Stimulated activated CD8-positive, alpha-beta memory T cell treated with anti-CD3 and anti-CD28 coated beads, Interleukin-4, amount 100 ng/mL, for 1 hour (primary cell): ENCODE measurements at regions not wholly inside any gene's neighbourhood (a gene's known extent, or its start where the extent isn't known, plus 50 kb on each side); places are given as distances from the start of the nearest gene placed in this dataset.
A peak's percentile ranks its signal among the peaks of the same experiment; 100 is the strongest.

Experiments
- DNase-seq, 2 donors: peaks; one replicate each; pipeline ENCODE4 v3.0.0-alpha.2; 2020; ENCODE audit warnings: low read depth in 2 of 2, low spot score in 1 of 2

DNA sequence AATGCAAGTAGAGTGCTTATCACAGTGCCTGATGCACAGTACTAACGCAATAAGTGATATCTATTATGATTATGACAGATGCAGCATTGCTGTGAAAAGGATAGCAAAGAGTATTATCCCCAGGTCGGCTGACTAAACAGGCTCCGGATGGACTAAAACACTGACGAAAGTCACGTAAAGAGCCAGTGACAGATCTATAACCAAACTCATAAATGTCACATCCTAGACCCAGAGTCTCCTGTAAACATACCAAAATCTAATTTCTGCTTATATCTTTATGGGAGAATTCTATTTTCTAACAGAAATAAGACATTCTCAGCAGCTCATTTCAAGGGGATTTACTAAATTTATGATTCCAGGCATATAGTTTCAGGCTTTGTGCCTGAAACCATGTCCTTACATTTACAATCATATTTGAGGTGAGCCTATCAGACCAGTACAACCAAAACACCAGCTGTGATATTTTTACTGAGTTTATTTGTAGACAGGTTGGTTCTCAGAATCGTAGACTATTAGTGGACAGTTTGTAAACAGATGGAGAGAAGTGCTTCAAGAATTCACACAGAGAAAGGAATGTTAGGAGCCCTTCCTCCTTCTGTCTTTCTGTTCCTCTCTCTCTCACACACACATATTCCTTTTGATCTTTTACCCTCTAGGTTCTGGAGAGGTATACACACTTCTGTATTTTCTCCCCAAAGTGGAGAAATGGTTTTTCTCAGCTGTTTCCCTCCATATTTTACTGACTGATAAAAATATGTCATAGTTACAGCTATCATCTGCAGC lies 52.4 kb upstream of the WDR26 start:
- DNase-seq = no peak

DNA sequence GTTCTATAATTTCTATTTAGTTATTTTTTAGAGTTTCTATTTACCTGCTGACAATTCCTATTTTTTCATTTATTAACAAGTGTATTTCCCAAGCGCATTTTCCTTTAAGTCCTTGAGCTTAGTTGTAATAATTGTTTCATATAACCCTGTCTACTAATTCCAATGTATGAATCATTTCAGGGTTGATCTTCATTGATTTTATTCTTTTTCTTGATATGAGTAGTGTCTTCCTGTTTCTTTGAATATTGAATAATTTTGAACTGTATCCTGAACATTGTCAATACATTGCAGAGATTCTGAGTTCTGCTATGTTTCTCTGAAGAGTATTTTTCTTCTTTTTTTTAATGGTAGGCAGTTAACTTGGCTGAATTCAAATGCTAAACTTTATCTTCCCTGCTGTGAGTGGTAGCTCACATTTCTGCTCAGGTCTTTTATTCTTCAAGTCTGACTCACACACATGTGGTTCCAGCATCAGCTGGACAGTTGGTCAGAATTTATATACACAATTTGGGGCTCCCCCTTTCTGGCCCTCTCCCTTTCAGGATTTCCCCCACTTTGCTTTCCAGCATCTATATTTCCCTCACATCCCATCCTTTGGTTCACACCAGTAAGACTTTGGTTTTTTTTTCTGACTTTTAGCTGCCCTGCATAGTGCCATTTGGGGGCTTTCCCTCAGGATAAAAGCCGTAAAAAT lies 54.4 kb upstream of the WDR26 start:
- DNase-seq = no peak

DNA sequence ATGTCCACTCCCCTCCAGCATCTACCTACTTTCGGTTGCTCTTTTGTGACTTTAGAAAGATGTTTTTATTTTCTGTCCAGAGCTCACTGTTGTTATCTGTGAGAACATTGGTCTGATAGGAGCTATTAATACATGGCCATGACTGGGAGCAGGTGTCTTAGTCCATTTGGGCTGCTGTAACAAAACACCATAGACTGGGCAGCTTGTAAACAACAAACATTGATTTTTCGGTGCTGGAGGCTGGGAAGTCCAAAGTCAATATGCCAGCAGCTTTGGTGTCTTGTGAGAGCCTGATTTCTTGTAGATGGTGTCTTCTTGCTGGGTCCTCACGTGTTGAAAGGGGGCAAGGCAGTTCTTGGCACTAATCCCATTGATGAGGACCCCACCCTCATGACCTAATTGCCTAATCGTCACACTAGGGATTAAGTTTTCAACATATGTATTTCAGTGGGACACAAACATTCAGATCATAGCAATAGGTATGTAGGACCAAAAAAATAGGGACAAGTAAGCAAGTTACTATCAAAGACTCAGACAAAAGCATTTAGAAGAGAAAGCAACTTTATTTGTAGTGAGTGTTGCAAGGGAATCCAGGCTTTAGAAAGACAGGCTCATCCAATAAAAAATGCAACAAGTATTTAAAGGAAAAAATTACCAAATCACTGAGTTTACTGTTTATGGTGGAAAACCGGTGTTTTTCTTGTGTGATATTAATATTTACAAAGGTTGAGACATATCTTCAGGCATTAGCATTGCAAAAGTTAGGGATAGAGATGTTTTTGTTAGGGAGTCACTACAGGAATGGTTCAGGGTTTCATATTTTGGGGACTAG lies 55.2 kb upstream of the WDR26 start:
- no peak for DNase-seq

DNA sequence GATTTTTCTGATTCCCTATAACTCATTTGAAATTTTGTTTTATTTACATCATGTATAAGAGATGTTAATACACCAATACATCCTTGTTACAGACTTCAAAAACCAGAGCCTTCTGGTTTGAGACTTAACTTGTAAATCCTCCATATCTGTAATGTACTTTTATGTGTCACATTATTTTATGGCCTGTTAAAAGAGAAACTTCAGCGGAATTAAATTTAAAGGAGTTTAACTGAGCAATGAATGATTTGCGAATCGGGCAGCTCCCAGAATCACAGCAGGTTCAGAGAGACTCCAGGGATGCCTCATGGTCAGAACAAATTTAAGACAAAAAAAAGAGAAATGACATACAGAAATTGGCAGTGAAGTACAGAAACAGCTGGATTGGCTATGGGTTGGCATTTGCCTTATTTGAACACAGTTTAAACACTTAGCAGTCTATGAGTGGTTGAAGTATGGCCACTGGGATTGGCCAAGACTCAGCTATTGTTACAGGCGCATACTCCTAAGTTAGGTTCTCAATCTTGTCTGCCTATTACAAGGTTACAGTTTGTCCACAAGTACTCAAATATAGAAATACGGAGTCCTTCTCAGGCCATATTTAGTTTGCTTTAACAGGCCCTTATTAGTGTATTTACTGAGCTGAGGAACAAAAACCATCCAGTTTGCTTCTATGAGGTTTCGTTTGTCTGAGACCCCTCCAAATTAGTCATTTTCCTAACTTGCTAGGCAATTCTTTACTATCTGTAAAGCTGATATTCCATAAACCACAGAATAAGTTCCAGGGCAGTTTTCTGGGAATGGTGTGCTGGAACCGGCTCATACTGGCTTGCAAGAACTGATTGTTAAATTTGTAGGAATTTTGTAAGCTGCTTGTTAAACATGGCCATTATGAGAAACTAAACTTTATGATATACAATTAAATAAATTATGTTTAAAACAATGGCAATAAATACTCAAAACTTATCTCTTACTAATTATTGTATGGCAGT lies 56.2 kb upstream of the WDR26 start:
- DNase-seq = no peak

DNA sequence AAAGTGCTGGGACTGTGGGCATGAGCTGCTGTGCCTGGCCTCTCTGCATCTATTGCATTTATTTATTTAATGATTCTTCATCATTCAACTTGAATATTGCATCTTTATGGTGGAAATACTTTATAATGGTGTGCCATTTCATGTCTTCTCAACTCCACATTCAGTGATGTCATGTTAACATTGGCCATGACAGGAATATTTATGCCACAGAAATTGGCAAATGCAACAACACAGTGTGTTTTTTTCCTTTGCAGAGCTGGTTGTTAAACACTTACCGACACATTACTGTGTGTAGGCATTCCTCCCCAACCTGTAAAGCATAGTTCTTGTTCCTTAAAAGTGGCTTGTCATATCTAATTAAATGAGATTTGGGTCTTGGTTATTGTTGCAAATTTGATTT lies 57.4 kb upstream of the WDR26 start:
- no peak for DNase-seq

DNA sequence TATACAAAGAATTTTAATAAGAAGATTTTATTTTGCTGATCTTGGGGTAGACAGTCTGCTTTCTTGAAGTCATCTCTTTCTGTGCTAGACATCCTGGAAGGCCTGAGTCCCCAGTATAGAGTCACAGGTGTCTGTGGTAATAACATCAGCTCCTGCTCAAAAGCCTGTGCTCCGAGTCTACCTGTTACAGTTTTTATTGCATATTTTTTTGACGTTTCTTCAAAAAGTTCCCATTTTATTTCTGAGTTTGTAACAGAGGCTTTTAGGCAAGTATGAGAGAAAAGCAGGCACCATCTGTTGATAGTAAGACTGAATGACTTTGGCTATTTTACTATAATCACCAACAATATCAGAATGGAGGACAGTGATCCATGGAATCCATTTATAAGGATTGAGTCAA lies 58.0 kb upstream of the WDR26 start:
- no peak for DNase-seq

DNA sequence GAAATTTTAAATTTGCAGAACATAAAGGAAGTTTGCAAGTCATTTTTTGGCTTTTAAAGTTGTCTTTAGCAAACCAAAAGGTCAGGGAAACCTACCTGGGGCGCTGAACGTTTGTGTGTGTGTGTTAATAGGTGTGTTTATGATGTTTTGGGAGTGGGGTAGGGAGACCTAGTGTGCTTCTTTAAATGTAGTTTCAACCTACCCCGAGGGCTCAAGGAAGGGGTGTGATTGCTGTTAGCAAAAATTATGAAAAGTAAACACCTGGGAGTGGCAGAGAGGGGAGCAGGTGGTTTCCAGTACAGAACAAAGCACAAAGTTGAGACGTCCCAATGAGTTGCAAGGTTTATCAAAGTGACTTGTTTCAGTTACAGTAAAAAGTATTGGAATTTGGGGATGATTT lies 58.7 kb upstream of the WDR26 start:
- DNase-seq = no peak

DNA sequence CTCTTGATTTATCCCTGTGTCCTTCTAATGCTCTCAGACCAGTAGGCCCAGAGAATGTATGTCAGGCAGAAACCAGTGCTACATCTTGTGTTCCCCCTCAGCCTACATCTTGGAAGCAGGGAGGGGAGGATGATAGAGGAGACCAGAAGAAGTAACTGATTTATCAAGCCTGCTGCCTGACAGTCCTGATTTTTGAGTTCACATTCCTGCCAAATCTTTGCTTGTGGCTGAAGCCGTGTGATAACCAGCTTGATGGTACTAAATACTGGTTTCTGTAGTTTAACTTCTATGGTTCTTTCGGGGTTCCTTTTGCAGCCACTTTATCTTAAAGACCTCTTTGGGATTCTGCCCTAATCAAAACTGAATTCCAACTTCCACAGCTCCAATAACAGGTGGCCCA lies 59.7 kb upstream of the WDR26 start:
- DNase-seq = no peak

DNA sequence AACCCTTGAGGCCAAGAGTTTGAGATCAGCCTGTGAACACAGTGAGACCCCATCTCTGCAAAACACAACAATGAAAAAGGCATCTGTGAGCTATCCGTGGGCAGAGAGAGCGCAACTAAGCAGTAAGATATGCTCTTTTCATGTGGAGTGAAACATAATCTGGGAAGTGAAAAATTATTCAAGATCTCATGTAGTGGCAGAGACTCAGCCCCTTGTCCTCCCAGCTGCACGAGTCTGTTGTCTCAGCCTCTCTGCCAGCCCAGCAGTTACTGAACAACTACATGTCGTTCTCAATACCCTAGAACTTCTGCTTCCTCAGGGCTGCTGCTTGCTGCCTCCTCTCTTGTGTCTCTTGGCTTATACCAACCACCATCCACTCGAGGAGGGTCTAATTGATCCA lies 61.3 kb upstream of the WDR26 start:
- no peak for DNase-seq

DNA sequence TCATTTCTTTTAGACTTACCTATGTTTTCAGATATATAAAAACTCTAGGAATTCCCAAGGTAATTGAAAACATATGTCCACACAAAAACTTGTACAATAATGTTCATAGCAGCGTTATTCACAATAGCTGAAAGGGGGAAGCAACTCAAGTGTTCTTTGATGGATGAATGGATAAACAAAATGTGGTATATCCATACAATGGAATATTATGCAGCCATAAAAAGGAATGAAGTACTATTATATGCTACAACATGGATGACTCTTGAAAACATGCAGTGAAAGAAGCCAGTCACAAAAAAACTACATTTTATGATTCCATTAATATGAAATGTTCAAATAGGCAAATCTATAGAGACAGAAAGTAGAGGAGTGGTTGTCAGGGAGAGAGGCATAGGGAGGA lies 62.2 kb upstream of the WDR26 start:
- DNase-seq = no peak

DNA sequence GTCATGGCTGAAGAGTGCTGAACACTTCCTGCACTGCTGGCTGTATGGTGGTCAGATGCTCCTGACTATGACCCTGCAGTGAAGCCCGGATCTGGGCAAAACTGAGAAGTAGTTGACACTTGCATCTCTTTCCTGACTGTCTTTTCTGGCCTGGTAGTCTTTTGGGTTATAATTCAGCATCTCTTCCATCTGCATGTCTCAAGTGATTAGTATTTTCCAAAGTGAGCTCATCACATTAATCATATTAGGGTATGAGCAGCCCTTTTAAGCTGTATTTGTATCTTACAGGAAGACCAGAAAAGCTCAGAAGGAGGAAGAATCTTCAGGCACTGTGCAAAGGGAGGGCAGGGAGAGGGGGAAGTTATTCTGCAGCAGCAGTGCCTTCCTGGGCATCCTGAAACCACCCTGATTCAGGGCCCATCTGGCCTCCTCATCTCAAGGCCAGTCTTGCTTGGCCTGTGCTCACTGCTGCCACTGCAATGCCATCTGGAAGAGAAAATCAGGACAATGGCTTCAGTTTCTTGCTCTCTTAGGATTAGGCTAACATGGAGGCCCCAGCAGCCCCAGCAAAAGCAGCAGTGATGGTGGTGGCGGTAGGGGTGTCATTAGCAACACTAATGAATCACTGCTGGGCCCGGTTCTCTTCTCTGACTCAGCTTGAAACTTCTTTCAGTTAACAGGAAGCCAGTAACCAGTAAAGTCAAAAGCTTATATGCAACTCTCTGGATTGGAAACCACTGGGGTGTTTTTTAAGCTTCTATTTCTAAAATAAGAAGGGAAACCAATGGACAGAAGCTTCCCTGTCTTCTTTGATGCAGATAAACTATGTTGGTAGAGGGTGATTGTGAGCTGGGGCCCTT lies 63.3 kb upstream of the WDR26 start:
- peak in 1 of 2 donors; percentile 21 for DNase-seq

DNA sequence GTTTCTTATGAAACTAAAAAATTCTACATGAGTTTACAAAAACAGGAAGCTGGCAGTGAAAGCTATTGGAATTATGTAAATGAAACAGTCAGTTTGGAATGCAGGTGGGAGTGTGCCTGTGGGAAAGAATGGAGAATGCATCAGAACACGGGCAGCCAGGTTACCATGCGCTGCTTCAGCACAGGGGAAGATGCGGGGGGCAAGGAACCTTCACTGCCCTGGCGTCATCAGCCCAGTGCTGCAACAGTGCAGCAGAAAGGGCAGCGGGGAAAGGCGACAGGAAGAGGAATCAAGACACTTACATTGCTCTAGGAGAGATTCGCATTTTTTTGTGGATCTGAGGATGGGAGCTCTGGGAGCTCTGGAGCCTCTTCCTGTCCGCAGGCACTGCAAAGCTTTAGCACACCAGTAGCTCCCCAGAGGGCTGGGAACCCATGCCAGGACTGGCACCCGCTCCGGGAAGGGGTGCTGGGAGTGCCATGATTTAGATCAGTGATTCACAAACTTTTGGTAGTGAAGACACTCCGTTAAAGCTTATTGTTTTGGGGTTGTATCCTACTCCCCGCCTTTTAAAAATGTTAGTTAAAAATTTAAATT lies 64.1 kb upstream of the WDR26 start:
- no peak for DNase-seq

DNA sequence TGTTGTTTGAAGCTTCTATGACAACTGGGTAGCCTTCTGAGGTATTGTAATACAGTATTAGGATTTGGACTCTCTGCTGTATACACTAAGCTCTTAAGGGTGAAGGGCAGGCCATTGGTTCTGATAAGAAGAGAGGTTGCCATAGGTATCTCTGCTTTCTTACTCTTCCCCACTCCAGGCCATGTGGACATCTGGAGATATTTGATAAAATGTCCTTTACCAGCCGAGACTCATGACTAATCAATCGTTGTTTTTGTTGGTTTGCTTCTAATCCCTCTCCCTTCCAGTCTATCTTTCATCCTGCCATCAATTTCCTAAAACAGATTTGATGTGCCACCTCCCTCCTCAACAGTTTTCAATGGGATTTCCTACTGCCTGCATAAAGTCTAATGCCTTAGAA lies 64.6 kb upstream of the WDR26 start:
- no peak for DNase-seq

DNA sequence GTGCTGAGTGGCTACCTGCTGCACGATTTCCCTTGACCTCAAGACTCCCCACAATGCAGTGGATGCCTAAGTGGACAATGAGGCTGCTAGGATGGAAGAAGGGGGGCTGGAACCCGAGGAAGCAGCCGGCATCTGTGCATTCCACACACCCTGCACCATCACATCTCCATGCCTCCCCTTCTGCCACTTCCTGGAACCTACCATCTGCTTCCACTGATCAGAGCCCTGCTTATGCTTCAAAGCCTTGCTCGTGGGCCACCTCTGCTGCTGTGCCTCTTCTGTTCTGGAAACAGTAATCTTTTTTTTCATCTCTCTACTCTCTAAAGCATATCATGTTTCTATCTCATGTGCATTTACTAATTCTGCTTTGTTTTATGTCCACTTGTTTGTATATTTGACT lies 66.2 kb upstream of the WDR26 start:
- DNase-seq = no peak

DNA sequence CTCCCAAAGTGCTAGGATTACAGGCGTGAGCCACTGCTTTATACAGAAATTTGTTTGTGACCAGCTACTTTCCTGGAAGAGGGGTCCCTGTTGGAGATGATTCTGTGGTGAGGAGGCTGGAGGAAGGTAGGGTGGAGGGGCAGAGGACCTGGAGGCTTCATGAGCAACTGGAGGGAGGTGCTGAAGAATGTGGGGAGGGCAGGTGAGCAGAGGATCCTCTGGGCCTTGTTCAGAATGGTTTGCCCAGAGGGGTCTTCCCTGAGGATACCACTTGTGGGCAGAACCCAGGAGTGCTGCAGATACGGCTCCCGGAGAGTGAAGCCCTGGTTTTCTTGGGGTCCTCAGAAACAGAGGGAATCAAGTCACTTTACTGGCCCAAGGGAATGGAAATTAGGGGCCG lies 67.2 kb upstream of the WDR26 start:
- DNase-seq = no peak

DNA sequence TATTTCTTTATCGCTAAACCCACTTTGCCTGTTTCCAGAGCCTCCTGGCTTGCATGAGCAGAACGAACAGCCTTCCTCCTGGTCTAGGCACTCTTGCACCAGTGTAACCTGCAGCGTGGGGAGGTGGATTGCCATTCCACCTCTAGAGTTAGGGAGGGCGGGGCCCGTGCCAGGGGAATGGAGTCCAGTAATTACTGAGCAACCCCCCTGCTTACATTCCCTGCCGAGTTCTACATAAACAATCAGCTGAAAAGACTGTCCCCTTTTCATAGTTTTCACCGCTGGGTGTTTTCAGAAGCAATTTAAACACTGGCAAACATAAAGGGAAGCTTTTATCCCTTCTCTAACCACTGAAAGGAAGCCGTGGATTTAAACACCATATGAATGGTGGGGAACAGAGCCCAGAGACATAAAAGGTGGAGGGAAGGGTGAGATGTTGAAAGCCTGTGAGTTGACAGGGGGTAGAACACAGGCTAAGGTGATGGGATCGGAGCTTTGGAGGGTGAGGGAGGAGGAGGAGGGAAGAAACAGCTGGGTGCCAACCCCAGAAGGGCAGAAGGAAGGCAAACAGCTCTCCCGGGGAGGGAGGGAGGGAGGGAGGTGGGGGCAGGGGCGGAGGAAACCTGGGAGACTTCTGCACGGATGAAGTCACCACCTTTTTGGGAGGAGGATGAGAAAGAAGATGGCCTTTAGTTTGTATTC lies 68.0 kb upstream of the WDR26 start:
- no peak for DNase-seq

DNA sequence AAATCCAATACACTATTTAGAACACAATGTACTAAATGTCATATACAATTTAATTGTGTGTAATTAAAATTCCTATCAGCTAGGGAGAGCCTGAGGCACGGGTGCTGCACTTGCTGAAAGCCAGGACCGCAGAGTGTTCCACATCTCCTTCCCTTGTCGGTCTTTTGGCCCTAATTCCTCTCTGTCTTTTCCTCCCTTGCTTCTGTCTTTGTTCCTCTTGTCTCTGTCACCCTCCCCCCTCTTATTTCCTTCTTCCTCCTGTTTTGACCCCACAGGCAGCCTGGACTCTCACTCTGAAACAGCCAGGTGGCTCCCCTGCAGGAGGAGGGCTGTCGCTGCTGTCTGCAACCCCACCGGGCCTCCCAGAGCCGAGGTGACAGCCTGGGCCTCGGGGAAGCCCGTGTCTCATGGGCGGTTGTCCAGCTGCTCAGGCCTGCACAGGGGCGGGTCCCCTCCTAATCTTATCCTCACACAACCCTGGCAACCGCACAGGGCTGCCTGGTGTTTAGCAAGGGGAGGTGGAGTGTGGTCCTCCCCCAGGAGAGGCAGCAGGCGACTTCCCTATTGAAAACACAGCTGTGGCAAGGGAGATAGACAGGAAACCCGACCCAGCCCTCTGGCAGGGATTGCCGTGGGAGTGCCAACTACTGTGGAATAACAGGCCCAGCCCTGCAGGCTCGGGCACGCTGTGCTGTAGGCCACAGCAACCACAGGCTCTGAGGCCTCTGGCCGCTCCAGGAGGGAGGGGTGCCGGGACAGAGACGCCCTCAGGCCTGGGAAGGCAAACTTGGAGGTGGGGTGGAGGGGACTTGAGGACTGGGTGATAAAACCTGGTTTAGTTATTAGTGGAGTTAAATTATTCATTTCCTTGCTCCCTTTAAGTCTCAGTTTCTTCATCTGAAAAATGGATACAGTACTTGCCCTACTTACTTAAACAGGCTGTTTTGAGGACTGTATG lies 68.8 kb upstream of the WDR26 start:
- DNase-seq = no peak
